IMR-90 (cell line): ENCODE measurements at regions not wholly inside any gene's neighbourhood (a gene's known extent, or its start where the extent isn't known, plus 50 kb on each side); places are given as distances from the start of the nearest gene placed in this dataset.

Experiments used
- ATAC-seq: fragments of 200-7000 bp; cut with Tn5 transposase; 2 replicates; pipeline ENCODE4 v1.9.1; 2020; ENCODE audit warnings: low read depth, mild to moderate bottlenecking, moderate library complexity
- BruUV-seq: library from RNA; stranded (reverse); fragments of 400-500 nt; replicated peaks from 2 replicates; lab custom pipeline; 2021; lab: Mats Ljungman, UMichigan
- CTCF ChIA-PET: fragments of 300-600 bp; formaldehyde crosslinking; extraction: SDS; loops from one replicate; lab custom pipeline; 2021; ENCODE audit warnings: antibody characterized with exemption; lab: Yijun Ruan, JAX
- POLR2A ChIA-PET: fragments of 300-600 bp; sonication (Branson Sonifier 250); formaldehyde crosslinking; loops from one replicate; lab custom pipeline; 2022; ENCODE audit warnings: antibody characterized with exemption; ENCODE audit not compliant: unreplicated experiment; lab: Charles Lee
- DNase-seq: peaks from one replicate; pipeline ENCODE4 v3.0.0; 2013
- H2AFZ ChIP-seq: replicated peaks from 2 replicates; pipeline ENCODE3; 2013; ENCODE audit warnings: low read length, mild to moderate bottlenecking; ENCODE audit not compliant: poor library complexity
- H2AK5ac ChIP-seq: 2 replicates; pipeline ENCODE4 v1.6.1; 2013; ENCODE audit warnings: low read depth, low read length, inconsistent platforms
- H2AK9ac ChIP-seq: replicated peaks from 2 replicates; pipeline ENCODE3; 2013; ENCODE audit warnings: mild to moderate bottlenecking, low read depth, low read length, moderate library complexity; ENCODE audit not compliant: poor library complexity
- H2BK120ac ChIP-seq: 2 replicates; pipeline ENCODE4 v1.6.1; 2013; ENCODE audit warnings: low read depth, low read length, inconsistent platforms
- H2BK15ac ChIP-seq: 3 replicates; pipeline ENCODE4 v1.6.1; 2013; ENCODE audit warnings: low read depth, low read length, inconsistent platforms
- H2BK20ac ChIP-seq: 2 replicates; pipeline ENCODE4 v1.6.1; 2013; ENCODE audit warnings: low read depth, mild to moderate bottlenecking, inconsistent platforms, low read length, moderate library complexity
- H2BK5ac ChIP-seq: 2 replicates; pipeline ENCODE4 v1.6.1; 2013; ENCODE audit warnings: mild to moderate bottlenecking, low read depth, low read length, inconsistent platforms; ENCODE audit not compliant: poor library complexity, severe bottlenecking
- H3K14ac ChIP-seq: replicated peaks from 2 replicates; pipeline ENCODE4 v1.6.1; 2013; ENCODE audit warnings: low read depth, low read length, inconsistent platforms
- H3K18ac ChIP-seq: 2 replicates; pipeline ENCODE4 v1.6.1; 2013; ENCODE audit warnings: low read depth, low read length, control low read depth
- H3K23ac ChIP-seq: 2 replicates; pipeline ENCODE4 v1.6.1; 2013; ENCODE audit warnings: low read depth, low read length, inconsistent platforms
- H3K27ac ChIP-seq: 2 replicates; pipeline ENCODE4 v1.5.1; 2013; ENCODE audit warnings: mild to moderate bottlenecking, control low read depth, low read length; ENCODE audit not compliant: insufficient read depth
- H3K27me3 ChIP-seq: 2 replicates; pipeline ENCODE4 v1.6.1; 2013; ENCODE audit warnings: low read length; ENCODE audit not compliant: control insufficient read depth, insufficient read depth
- H3K36me3 ChIP-seq: 2 replicates; pipeline ENCODE4 v1.6.1; 2013; ENCODE audit warnings: low read length, mixed read lengths; ENCODE audit not compliant: control insufficient read depth, insufficient read depth
- H3K4ac ChIP-seq: 2 replicates; pipeline ENCODE4 v1.6.1; 2013; ENCODE audit warnings: low read depth, low read length, inconsistent platforms
- H3K4me1 ChIP-seq: 2 replicates; pipeline ENCODE4 v1.6.1; 2013; ENCODE audit warnings: low read length, mixed read lengths; ENCODE audit not compliant: control insufficient read depth, insufficient read depth
- H3K4me2 ChIP-seq: 2 replicates; pipeline ENCODE4 v1.6.1; 2013; ENCODE audit warnings: low read depth, mild to moderate bottlenecking, control low read depth, low read length, moderate library complexity
- H3K4me3 ChIP-seq: 2 replicates; pipeline ENCODE4 v1.5.1; 2013; ENCODE audit warnings: low read depth, mild to moderate bottlenecking, control low read depth, low read length, moderate library complexity; ENCODE audit not compliant: insufficient read depth
- H3K56ac ChIP-seq: 2 replicates; pipeline ENCODE4 v1.6.1; 2013; ENCODE audit warnings: low read length, inconsistent platforms; ENCODE audit not compliant: insufficient read depth; ENCODE audit errors: extremely low read depth
- H3K79me1 ChIP-seq, 2 experiments: 2 replicates each; pipeline ENCODE4 v1.6.1; 2013; ENCODE audit warnings: low read length in 2 of 2, inconsistent platforms in 1 of 2, low read depth in 1 of 2
- H3K9ac ChIP-seq: 2 replicates; pipeline ENCODE4 v1.6.1; 2013; ENCODE audit warnings: low read depth, low read length, control low read depth
- H3K9me1 ChIP-seq: 2 replicates; pipeline ENCODE4 v1.6.1; 2013; ENCODE audit warnings: low read length, inconsistent platforms; ENCODE audit not compliant: insufficient read depth
- H3K9me3 ChIP-seq: 2 replicates; pipeline ENCODE4 v1.6.1; 2013; ENCODE audit warnings: low read length; ENCODE audit not compliant: control insufficient read depth, insufficient read depth
- H4K20me1 ChIP-seq: 2 replicates; pipeline ENCODE4 v1.6.1; 2013; ENCODE audit warnings: low read length, inconsistent platforms; ENCODE audit not compliant: insufficient read depth
- H4K5ac ChIP-seq: 2 replicates; pipeline ENCODE4 v1.6.1; 2013; ENCODE audit warnings: mild to moderate bottlenecking, low read depth, low read length, control low read depth
- H4K8ac ChIP-seq, 2 experiments: 2 replicates each; pipeline ENCODE4 v1.6.1; 2013; ENCODE audit warnings: low read depth in 2 of 2, low read length in 2 of 2, control low read depth in 1 of 2, inconsistent platforms in 1 of 2
- H4K91ac ChIP-seq: 2 replicates; pipeline ENCODE4 v1.6.1; 2013; ENCODE audit warnings: low read depth, low read length, inconsistent platforms; ENCODE audit not compliant: insufficient read depth
- CEBPB ChIP-seq: IDR thresholded peaks from 2 replicates; pipeline ENCODE4 v1.6.1; 2012; ENCODE audit warnings: low read depth, low read length, improper control_type of control experiment
- CHD1 ChIP-seq: IDR thresholded peaks from 2 replicates; pipeline ENCODE4 v1.6.1; 2012; ENCODE audit warnings: low read depth, low read length, improper control_type of control experiment
- FOS ChIP-seq: fragments of 150-350 bp; IDR thresholded peaks from 2 replicates; pipeline ENCODE4 v1.6.1; 2016; ENCODE audit warnings: low read depth, low read length
- NFE2L2 ChIP-seq: fragments of 150-350 bp; IDR thresholded peaks from 2 replicates; pipeline ENCODE4 v1.6.1; 2016; ENCODE audit warnings: low read depth, mild to moderate bottlenecking, low read length
- POLR2A ChIP-seq: IDR thresholded peaks from 2 replicates; pipeline ENCODE4 v1.6.1; 2012; ENCODE audit warnings: mild to moderate bottlenecking, low read depth, low read length
- RAD21 ChIP-seq: IDR thresholded peaks from 2 replicates; pipeline ENCODE4 v1.6.1; 2012; ENCODE audit warnings: low read length, improper control_type of control experiment
- SMC3 ChIP-seq: fragments of 150-350 bp; IDR thresholded peaks from 2 replicates; pipeline ENCODE4 v1.6.1; 2016; ENCODE audit warnings: low read depth, mild to moderate bottlenecking, antibody characterized with exemption, low read length, moderate library complexity
- USF2 ChIP-seq: fragments of 150-350 bp; IDR thresholded peaks from 2 replicates; pipeline ENCODE4 v1.6.1; 2017; ENCODE audit warnings: mild to moderate bottlenecking, antibody characterized with exemption, low read length, low read depth
- WGBS, 2 experiments: methylation state at CpG; one replicate each; pipeline versions ENCODE4 v1.1.5 to v1.1.7; 2013; ENCODE audit warnings: missing lambda C conversion rate in 2 of 2; ENCODE audit not compliant: insufficient read length in 1 of 2; ENCODE audit errors: extremely low coverage in 2 of 2; 5-methylcytosine and 5-hydroxymethylcytosine counted together
- dilution Hi-C: fragments of 300-500 bp; cut with HindIII; formaldehyde crosslinking; loops from one replicate; pipeline ENCODE4 v1.14.3; 2018; ENCODE audit warnings: low sequenced_read_pairs; ENCODE audit not compliant: unreplicated experiment
- in situ Hi-C: fragments of 300-500 bp; cut with MboI; formaldehyde crosslinking; loops from 3 replicates; pipeline ENCODE4 v1.14.3; 2019; ENCODE audit warnings: low sequenced_read_pairs, inconsistent platforms, mixed read lengths
- intact Hi-C: fragments of 100-400 bp; cut with micrococcal nuclease; formaldehyde crosslinking; loops from 2 replicates; pipeline ENCODE4 v1.10.0; 2022

GRCh38 chr5:57655228-57655627, 172.6 kb upstream of the ACTBL2 start:
- H3K23ac ChIP-seq = no peak overlapping the region
- ATAC-seq = no peak
- H3K4me1 ChIP-seq = no peaks in the 10 kb centered on the region
- no peak overlapping the region for H4K91ac ChIP-seq
- no peak overlapping the region for H2AFZ ChIP-seq
- no peak overlapping the region for H3K27ac ChIP-seq
- intact Hi-C loops (loop anchor here (10.0 kb wide), 2 partner anchors 120 to 360 kb away; no protein-coding TSS in a partner anchor), in situ Hi-C loops (no loop called here), dilution Hi-C loops (no loop called here)
- H2BK5ac ChIP-seq = no peak overlapping the region
- no peak for DNase-seq
- WGBS, 2 experiments = no CpG with 5 or more reads among the region's 4 CpGs
- no peak overlapping the region for H3K18ac ChIP-seq
- no TSS peak for BruUV-seq
- POLR2A ChIA-PET = no interaction called here
- H3K4me2 ChIP-seq = no peak overlapping the region
- H2AK9ac ChIP-seq = no peak overlapping the region
- no peak overlapping the region for H2BK20ac ChIP-seq
- H3K9me3 ChIP-seq = no peaks in the 10 kb centered on the region
- no peak overlapping the region for H2AK5ac ChIP-seq
- no peaks in the 10 kb centered on the region for H3K9me1 ChIP-seq
- CTCF ChIA-PET = no interaction called here
- H3K4ac ChIP-seq = no peak overlapping the region
- no peak overlapping the region for H3K14ac ChIP-seq
- no peak overlapping the region for H4K8ac ChIP-seq
- H3K9ac ChIP-seq = no peak overlapping the region
- no peak overlapping the region for H3K56ac ChIP-seq
- no peak overlapping the region for H3K4me3 ChIP-seq
- H3K79me1 ChIP-seq = no peaks in the 10 kb centered on the region
- no peaks in the 10 kb centered on the region for H4K20me1 ChIP-seq
- H2BK15ac ChIP-seq = no peak overlapping the region
- H2BK120ac ChIP-seq = no peak overlapping the region
- no peaks in the 10 kb centered on the region for H3K36me3 ChIP-seq
- no peak overlapping the region for H4K5ac ChIP-seq
- no peak for TF ChIP-seq NFE2L2
- TF ChIP-seq CHD1 = no peak
- no peak for TF ChIP-seq SMC3
- TF ChIP-seq RAD21 = no peak
- no peak for TF ChIP-seq FOS
- TF ChIP-seq POLR2A = no peak
- TF ChIP-seq USF2 = no peak
- no peak for TF ChIP-seq CEBPB
- no peaks in the 10 kb centered on the region for H3K27me3 ChIP-seq
